Hepatocyte (in vitro differentiated cells): ENCODE measurements at regions not wholly inside any gene's neighbourhood (a gene's known extent, or its start where the extent isn't known, plus 50 kb on each side); places are given as distances from the start of the nearest gene placed in this dataset.
"Not testable (repeated sequence)": the region's sequence is repeated elsewhere in the genome, so short reads cannot be mapped to it uniquely, and the experiment has no call there.

Experiments used
- DNase-seq: peaks from one replicate; pipeline ENCODE4 v3.0.0-alpha.2; 2016; ENCODE audit warnings: low spot score
- H2AFZ ChIP-seq: fragments of 200-600 bp; sonication (generic); 2 replicates; pipeline ENCODE4 v1.6.0; 2016; ENCODE audit warnings: antibody characterized with exemption, mild to moderate bottlenecking
- H3K27ac ChIP-seq: fragments of 200-600 bp; sonication (generic); 2 replicates; pipeline ENCODE4 v1.5.1; 2016; ENCODE audit warnings: mild to moderate bottlenecking
- H3K27me3 ChIP-seq: fragments of 200-600 bp; sonication (generic); 2 replicates; pipeline ENCODE4 v1.6.1; 2016
- H3K36me3 ChIP-seq: fragments of 200-600 bp; sonication (generic); replicated peaks from 2 replicates; pipeline ENCODE4 v1.5.1; 2016; ENCODE audit warnings: low read depth; ENCODE audit not compliant: insufficient read depth
- H3K4me1 ChIP-seq: fragments of 200-600 bp; sonication (generic); 2 replicates; pipeline ENCODE4 v1.5.1; 2016; ENCODE audit warnings: mild to moderate bottlenecking, moderate library complexity; ENCODE audit not compliant: insufficient read depth
- H3K4me2 ChIP-seq: fragments of 200-600 bp; sonication (generic); 2 replicates; pipeline ENCODE4 v1.6.0; 2016
- H3K4me3 ChIP-seq: fragments of 200-600 bp; sonication (generic); 2 replicates; pipeline ENCODE4 v1.5.1; 2016; ENCODE audit warnings: mild to moderate bottlenecking
- H3K79me2 ChIP-seq: fragments of 200-600 bp; sonication (generic); 2 replicates; pipeline ENCODE4 v1.6.0; 2017; ENCODE audit warnings: mild to moderate bottlenecking
- H3K9me2 ChIP-seq: fragments of 200-600 bp; sonication (generic); replicated peaks from 2 replicates; pipeline ENCODE4 v1.6.0; 2017; ENCODE audit warnings: mild to moderate bottlenecking; ENCODE audit not compliant: insufficient read depth
- H3K9me3 ChIP-seq: fragments of 200-600 bp; sonication (generic); 2 replicates; pipeline ENCODE4 v1.5.1; 2016; ENCODE audit warnings: low read depth, mild to moderate bottlenecking
- H4K20me1 ChIP-seq: fragments of 200-600 bp; sonication (generic); 2 replicates; pipeline ENCODE4 v1.6.0; 2016; ENCODE audit warnings: mild to moderate bottlenecking; ENCODE audit not compliant: insufficient read depth, poor library complexity, severe bottlenecking
- CTCF ChIP-seq: fragments of 200-600 bp; sonication (generic); IDR thresholded peaks from 2 replicates; pipeline ENCODE4 v1.5.1; 2016; ENCODE audit warnings: antibody characterized with exemption, mild to moderate bottlenecking; ENCODE audit not compliant: poor library complexity
- EZH2 ChIP-seq: fragments of 200-600 bp; sonication (generic); IDR thresholded peaks from 2 replicates; pipeline ENCODE4 v1.6.1; 2016; ENCODE audit warnings: antibody characterized with exemption, mild to moderate bottlenecking, borderline replicate concordance
- EZH2phosphoT487 ChIP-seq: fragments of 200-600 bp; sonication (generic); IDR thresholded peaks from one replicate; pipeline ENCODE4 v1.6.1; 2018; ENCODE audit warnings: antibody characterized with exemption, mild to moderate bottlenecking, low read depth, moderate library complexity; ENCODE audit not compliant: unreplicated experiment, severe bottlenecking
- WGBS: methylation state at CpG from one replicate; pipeline ENCODE4 v1.1.6; 2016; ENCODE audit warnings: low lambda C conversion rate; ENCODE audit errors: missing lambda C conversion rate; 5-methylcytosine and 5-hydroxymethylcytosine counted together

GRCh38 chr5:92144824-92145223 lies 761.7 kb upstream of the ARRDC3 start:
- no peaks in the 10 kb centered on the region for H3K9me2 ChIP-seq
- H3K4me2 ChIP-seq: no peak overlapping the region
- no peaks in the 10 kb centered on the region for H3K79me2 ChIP-seq
- no peaks in the 10 kb centered on the region for H3K27me3 ChIP-seq
- no peaks in the 10 kb centered on the region for H3K36me3 ChIP-seq
- no peak overlapping the region for H2AFZ ChIP-seq
- no peak overlapping the region for H3K4me3 ChIP-seq
- WGBS: 72% methylated on average over 3 of the region's 3 CpGs
- DNase-seq: no peak
- H3K4me1 ChIP-seq: no peaks in the 10 kb centered on the region
- H3K9me3 ChIP-seq: no peaks in the 10 kb centered on the region
- H3K27ac ChIP-seq: no peak overlapping the region
- TF ChIP-seq EZH2phosphoT487: no peak
- no peak for TF ChIP-seq EZH2
- no peak for TF ChIP-seq CTCF
- H4K20me1 ChIP-seq: no peaks in the 10 kb centered on the region

GRCh38 chr5:92132294-92132908 lies 749.3 kb upstream of the ARRDC3 start:
- H3K4me2 ChIP-seq, H3K9me3 ChIP-seq, H3K36me3 ChIP-seq, H3K27me3 ChIP-seq, H3K4me3 ChIP-seq, H2AFZ ChIP-seq, DNase-seq, H4K20me1 ChIP-seq, H3K4me1 ChIP-seq, H3K27ac ChIP-seq, H3K9me2 ChIP-seq, H3K79me2 ChIP-seq: not testable (repeated sequence)
- WGBS: 82% methylated on average over 5 of the region's 5 CpGs

- no peaks in the 10 kb centered on the region for H3K4me1 ChIP-seq
- no peak overlapping the region for H3K27ac ChIP-seq
- no peak overlapping the region for H3K4me3 ChIP-seq
- no peaks in the 10 kb centered on the region for H3K9me2 ChIP-seq
- no peak overlapping the region for H3K4me2 ChIP-seq
- H3K9me3 ChIP-seq: no peaks in the 10 kb centered on the region
- WGBS: 80% methylated on average over 1 of the region's 1 CpG
- TF ChIP-seq EZH2 (no peak), EZH2phosphoT487 (no peak)
- H3K36me3 ChIP-seq: no peaks in the 10 kb centered on the region
- no peaks in the 10 kb centered on the region for H4K20me1 ChIP-seq
- H3K27me3 ChIP-seq: no peaks in the 10 kb centered on the region
- H2AFZ ChIP-seq: no peak overlapping the region
- DNase-seq: no peak
- H3K79me2 ChIP-seq: no peaks in the 10 kb centered on the region
Measured at GRCh38 chr5:92126182-92126581, 743.1 kb upstream of the ARRDC3 start.

GRCh38 chr5:92119110-92119509 lies 736.0 kb upstream of the ARRDC3 start:
- Histone ChIP-seq H3K27me3 (no peaks in the 10 kb centered on the region), H3K4me2 (no peak overlapping the region), H3K4me3 (no peak overlapping the region), H3K9me2 (no peaks in the 10 kb centered on the region), H3K4me1 (no peaks in the 10 kb centered on the region), H3K9me3 (no peaks in the 10 kb centered on the region), H4K20me1 (no peaks in the 10 kb centered on the region), H3K27ac (no peak overlapping the region), H3K79me2 (no peaks in the 10 kb centered on the region), H2AFZ (no peak overlapping the region), H3K36me3 (no peaks in the 10 kb centered on the region)
- WGBS: 78% methylated on average over 1 of the region's 1 CpG
- DNase-seq: no peak
- no peak for TF ChIP-seq EZH2
- TF ChIP-seq CTCF: no peak
- TF ChIP-seq EZH2phosphoT487: no peak
